NCI-H774 (cell line): ENCODE measurements at regions not wholly inside any gene's neighbourhood (a gene's known extent, or its start where the extent isn't known, plus 50 kb on each side); places are given as distances from the start of the nearest gene placed in this dataset.

Experiments used
- DNase-seq: peaks from one replicate; lab custom pipeline; 2025; lab: John Stamatoyannopoulos, UW

GRCh38 chr6:144824018-144824417 is 538.9 kb downstream of the UTRN start:
- DNase-seq: no peak

GRCh38 chr6:144834426-144835038 is 549.4 kb downstream of the UTRN start:
- no peak for DNase-seq

GRCh38 chr6:144835322-144835973 is 550.3 kb downstream of the UTRN start:
- no peak for DNase-seq

- DNase-seq: peak; percentile 29
Observed at GRCh38 chr6:144840619-144841018, 555.5 kb downstream of the UTRN start.

- no peak for DNase-seq
Observed at GRCh38 chr6:144843701-144844100, 558.6 kb downstream of the UTRN start.

- DNase-seq: no peak
Observed at GRCh38 chr6:144844596-144844995, 559.5 kb downstream of the UTRN start.

- DNase-seq: no peak
Observed at GRCh38 chr6:144845186-144845585, 560.1 kb downstream of the UTRN start.

GRCh38 chr6:144847916-144848315 is 562.8 kb downstream of the UTRN start:
- no peak for DNase-seq

GRCh38 chr6:144849920-144850319 is 564.8 kb downstream of the UTRN start:
- DNase-seq: no peak

GRCh38 chr6:144853603-144854002 is 568.5 kb downstream of the UTRN start:
- no peak for DNase-seq

- no peak for DNase-seq
Observed at GRCh38 chr6:144854654-144855053, 569.5 kb downstream of the UTRN start.

GRCh38 chr6:144855375-144855774 is 570.2 kb downstream of the UTRN start:
- DNase-seq: no peak

- DNase-seq: no peak
Observed at GRCh38 chr6:144855812-144856531, 570.8 kb downstream of the UTRN start.

GRCh38 chr6:144856622-144857021 is 571.5 kb downstream of the UTRN start:
- no peak for DNase-seq

GRCh38 chr6:144857086-144857485 is 572.0 kb downstream of the UTRN start:
- DNase-seq: no peak

- DNase-seq: no peak
Observed at GRCh38 chr6:144862769-144863168, 577.6 kb downstream of the UTRN start.

GRCh38 chr6:144867761-144868160 is 582.6 kb downstream of the UTRN start:
- DNase-seq: no peak

GRCh38 chr6:144870782-144871181 is 585.6 kb downstream of the UTRN start:
- DNase-seq: no peak

GRCh38 chr6:144873623-144874378 is 588.7 kb downstream of the UTRN start:
- no peak for DNase-seq

GRCh38 chr6:144876689-144877088 is 591.6 kb downstream of the UTRN start:
- no peak for DNase-seq

GRCh38 chr6:144877118-144877517 is 592.0 kb downstream of the UTRN start:
- no peak for DNase-seq

- DNase-seq: no peak
Observed at GRCh38 chr6:144878577-144878976, 593.4 kb downstream of the UTRN start.

GRCh38 chr6:144879436-144879835 is 594.3 kb downstream of the UTRN start:
- DNase-seq: no peak
